Left ventricle myocardium inferior (tissue), 1 donor: ENCODE measurements at regions not wholly inside any gene's neighbourhood (a gene's known extent, or its start where the extent isn't known, plus 50 kb on each side); places are given as distances from the start of the nearest gene placed in this dataset.

Experiments used
- DNase-seq: peaks from one replicate; pipeline ENCODE4 v3.0.0-alpha.2; 2020
- H3K27ac ChIP-seq: fragments of 200-600 bp; replicated peaks from 2 replicates; pipeline ENCODE4 v1.8.0; 2021
- H3K27me3 ChIP-seq: fragments of 200-600 bp; 2 replicates; pipeline ENCODE4 v1.8.0; 2021; ENCODE audit warnings: low read depth
- H3K36me3 ChIP-seq: fragments of 200-600 bp; 2 replicates; pipeline ENCODE4 v1.8.0; 2021
- H3K4me1 ChIP-seq: fragments of 200-600 bp; 2 replicates; pipeline ENCODE4 v1.8.0; 2021
- H3K4me3 ChIP-seq: fragments of 200-600 bp; 2 replicates; pipeline ENCODE4 v1.8.0; 2021; ENCODE audit warnings: mild to moderate bottlenecking, moderate library complexity
- H3K9me3 ChIP-seq: fragments of 200-600 bp; replicated peaks from 2 replicates; pipeline ENCODE4 v1.8.0; 2021
- intact Hi-C: fragments of 100-400 bp; cut with micrococcal nuclease; formaldehyde crosslinking; loops from one replicate; pipeline ENCODE4 v1.11.0; 2022
- TF ChIP-seq, protein P1 (sequence below): fragments of 200-600 bp; IDR thresholded peaks from 2 replicates; pipeline ENCODE4 v1.8.0; 2021; ENCODE audit warnings: antibody characterized with exemption, mild to moderate bottlenecking, borderline replicate concordance
- donor health status: DM: no; HTN: yes; CAD: no; lungs with severe emphysema.

DNA sequence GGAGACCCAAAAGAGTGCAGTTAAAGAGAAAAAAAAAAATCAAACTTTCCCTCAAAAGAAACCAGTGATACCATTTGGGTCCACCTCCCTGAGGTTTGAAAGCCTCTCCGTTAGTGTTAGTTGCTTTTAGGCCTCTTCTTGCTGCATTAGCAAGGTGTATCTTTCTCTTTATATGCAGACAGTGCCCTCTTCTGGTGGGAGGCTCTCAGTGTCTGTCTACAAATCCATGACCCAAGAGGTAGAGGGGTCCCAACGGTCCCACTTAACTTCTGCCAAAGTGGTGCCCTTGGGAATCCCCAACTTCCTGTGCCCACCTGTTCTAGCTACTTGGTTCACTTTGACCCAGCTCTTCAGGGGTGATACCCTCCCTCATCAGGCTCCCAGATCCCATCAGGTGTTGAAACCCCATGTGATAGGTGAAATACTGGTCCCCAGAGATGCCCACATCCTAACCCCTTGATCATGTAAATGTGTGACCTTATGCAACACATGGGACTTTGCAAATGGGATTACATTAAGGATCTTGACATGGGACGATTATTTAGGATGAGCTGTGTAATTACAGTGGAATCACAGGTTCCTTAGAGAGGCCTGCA lies 63.7 kb upstream of the CD99 start:
- no peak overlapping the region for H3K4me3 ChIP-seq
- H3K4me1 ChIP-seq, result peaks cover 13% of the 10 kb centered on the region
- H3K36me3 ChIP-seq, result peaks cover 59% of the 10 kb centered on the region
- intact Hi-C loops, result no loop called here
- H3K9me3 ChIP-seq, result peaks cover 28% of the 10 kb centered on the region
- no peak for DNase-seq
- TF ChIP-seq, protein P1, sequence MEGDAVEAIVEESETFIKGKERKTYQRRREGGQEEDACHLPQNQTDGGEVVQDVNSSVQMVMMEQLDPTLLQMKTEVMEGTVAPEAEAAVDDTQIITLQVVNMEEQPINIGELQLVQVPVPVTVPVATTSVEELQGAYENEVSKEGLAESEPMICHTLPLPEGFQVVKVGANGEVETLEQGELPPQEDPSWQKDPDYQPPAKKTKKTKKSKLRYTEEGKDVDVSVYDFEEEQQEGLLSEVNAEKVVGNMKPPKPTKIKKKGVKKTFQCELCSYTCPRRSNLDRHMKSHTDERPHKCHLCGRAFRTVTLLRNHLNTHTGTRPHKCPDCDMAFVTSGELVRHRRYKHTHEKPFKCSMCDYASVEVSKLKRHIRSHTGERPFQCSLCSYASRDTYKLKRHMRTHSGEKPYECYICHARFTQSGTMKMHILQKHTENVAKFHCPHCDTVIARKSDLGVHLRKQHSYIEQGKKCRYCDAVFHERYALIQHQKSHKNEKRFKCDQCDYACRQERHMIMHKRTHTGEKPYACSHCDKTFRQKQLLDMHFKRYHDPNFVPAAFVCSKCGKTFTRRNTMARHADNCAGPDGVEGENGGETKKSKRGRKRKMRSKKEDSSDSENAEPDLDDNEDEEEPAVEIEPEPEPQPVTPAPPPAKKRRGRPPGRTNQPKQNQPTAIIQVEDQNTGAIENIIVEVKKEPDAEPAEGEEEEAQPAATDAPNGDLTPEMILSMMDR, result peak; percentile 68
- no peaks in the 10 kb centered on the region for H3K27me3 ChIP-seq
- no peak overlapping the region for H3K27ac ChIP-seq

DNA sequence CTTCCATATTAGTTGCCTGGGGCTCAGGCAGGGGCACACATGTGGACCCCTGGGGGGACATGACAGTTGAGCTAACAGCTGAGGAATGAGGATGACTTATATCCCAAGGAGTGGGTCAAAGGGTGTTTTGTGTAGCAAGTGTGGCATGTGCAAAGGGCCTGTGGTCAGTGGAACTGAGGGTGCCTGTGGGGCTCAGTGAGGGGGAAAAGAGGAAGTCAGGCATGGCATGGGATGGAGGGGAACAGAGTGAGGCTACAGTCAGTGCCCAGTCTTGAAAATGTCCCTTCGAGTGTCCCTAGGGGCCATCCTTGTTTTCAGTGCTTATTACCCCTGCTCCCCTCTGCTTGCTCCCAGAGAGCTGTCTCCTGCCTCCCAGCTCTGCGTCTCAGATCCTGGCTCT lies 64.3 kb upstream of the CD99 start:
- Histone ChIP-seq H3K4me1 (peaks cover 13% of the 10 kb centered on the region), H3K36me3 (peaks cover 64% of the 10 kb centered on the region), H3K27me3 (no peaks in the 10 kb centered on the region), H3K27ac (no peak overlapping the region), H3K4me3 (no peak overlapping the region), H3K9me3 (peaks cover 28% of the 10 kb centered on the region)
- DNase-seq, result no peak
- intact Hi-C loops, result no loop called here
- TF ChIP-seq, protein P1, result no peak

DNA sequence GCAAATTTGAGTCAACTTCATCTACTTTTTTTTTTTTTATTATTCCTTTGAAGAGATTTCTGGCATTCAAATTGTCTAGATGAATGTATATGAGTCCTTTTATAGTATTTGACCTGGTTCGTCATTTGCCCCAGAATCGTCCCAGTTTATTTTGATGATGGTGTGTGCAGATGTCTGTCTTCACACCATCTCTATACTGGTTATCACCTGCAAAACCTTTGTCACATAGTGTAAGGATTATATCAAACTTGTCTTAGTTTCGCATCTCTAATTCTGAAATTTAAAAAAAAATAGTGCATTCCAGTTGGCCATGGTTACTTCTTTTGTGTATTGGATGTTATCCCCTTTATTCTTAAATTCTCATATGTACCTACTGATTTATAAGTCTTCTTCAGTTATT lies 70.5 kb upstream of the CD99 start:
- H3K4me1 ChIP-seq, result peaks cover 3% of the 10 kb centered on the region
- intact Hi-C loops, result no loop called here
- TF ChIP-seq, protein P1, result no peak
- H3K27ac ChIP-seq, result no peak overlapping the region
- DNase-seq, result no peak
- H3K4me3 ChIP-seq, result no peak overlapping the region
- peaks cover 63% of the 10 kb centered on the region for H3K36me3 ChIP-seq
- no peaks in the 10 kb centered on the region for H3K9me3 ChIP-seq
- no peaks in the 10 kb centered on the region for H3K27me3 ChIP-seq

DNA sequence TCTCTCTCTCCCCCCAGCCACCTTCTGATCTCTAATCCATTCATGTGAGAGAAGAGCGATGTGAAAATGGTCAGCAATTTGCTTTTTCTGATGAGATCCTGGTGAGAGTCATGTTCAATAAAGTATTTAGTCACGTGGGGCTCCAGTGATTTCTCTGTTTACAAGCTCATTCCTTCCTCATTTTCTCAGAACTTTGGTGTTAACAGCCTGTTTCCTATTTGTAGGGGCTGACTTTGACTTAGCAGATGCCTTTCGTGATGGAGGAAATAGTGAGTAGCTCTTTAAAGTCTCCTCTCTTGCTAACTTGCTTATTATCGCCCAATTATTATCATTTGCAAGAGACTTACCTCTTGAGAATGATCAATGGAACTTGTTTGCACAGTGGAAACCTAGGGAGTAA lies 72.6 kb upstream of the CD99 start:
- Histone ChIP-seq H3K4me1 (peaks cover 3% of the 10 kb centered on the region), H3K27me3 (no peaks in the 10 kb centered on the region), H3K36me3 (peaks cover 53% of the 10 kb centered on the region), H3K9me3 (no peaks in the 10 kb centered on the region), H3K4me3 (no peak overlapping the region), H3K27ac (no peak overlapping the region)
- intact Hi-C loops, result no loop called here
- DNase-seq, result no peak
- TF ChIP-seq, protein P1, result no peak

DNA sequence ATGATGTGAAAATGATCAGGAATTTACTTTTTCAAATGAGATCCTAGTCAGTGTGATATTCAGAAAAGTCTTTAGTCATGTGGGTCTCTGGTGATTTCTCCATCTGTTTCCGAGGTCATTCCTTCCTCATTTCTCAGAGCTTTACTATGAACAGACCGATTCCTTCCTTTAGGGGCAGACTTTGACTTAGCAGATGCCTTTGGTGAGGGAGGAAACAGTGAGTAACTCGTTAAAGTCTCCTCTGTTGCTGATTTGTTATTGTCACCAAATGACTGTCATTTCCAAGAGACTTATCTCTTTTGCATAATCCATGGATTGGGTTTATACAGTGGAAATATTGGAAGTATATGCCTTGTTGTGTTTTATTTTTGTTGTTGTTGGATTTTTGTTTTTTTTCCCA lies 76.2 kb upstream of the CD99 start:
- Histone ChIP-seq H3K36me3 (peaks cover 33% of the 10 kb centered on the region), H3K27me3 (no peaks in the 10 kb centered on the region), H3K27ac (peak overlapping the region; percentile 21), H3K4me1 (peaks cover 13% of the 10 kb centered on the region), H3K9me3 (no peaks in the 10 kb centered on the region), H3K4me3 (no peak overlapping the region)
- TF ChIP-seq, protein P1, result peak; percentile 37
- intact Hi-C loops, result no loop called here
- no peak for DNase-seq
